GM12878 (cell line): ENCODE measurements at regions not wholly inside any gene's neighbourhood (a gene's known extent, or its start where the extent isn't known, plus 50 kb on each side); places are given as distances from the start of the nearest gene placed in this dataset.
A peak's percentile ranks its signal among the peaks of the same experiment; 100 is the strongest.

Source experiments
- BACH1 ChIP-seq: fragments of 450-650 bp; IDR thresholded peaks from 2 replicates; pipeline ENCODE4 v1.6.1; 2017; ENCODE audit warnings: mild to moderate bottlenecking, borderline replicate concordance
- CBX3 ChIP-seq: fragments of 200-600 bp; sonication (generic); IDR thresholded peaks from 2 replicates; pipeline ENCODE4 v1.6.1; 2016; ENCODE audit warnings: low read depth, borderline replicate concordance
- EGR1 ChIP-seq, 2 experiments: IDR thresholded peaks; 1 replicate in 1 of 2; 2 replicates in 1 of 2; pipeline ENCODE4 v1.6.1; 2011 to 2012; ENCODE audit warnings: low read depth in 2 of 2, low read length in 2 of 2, borderline replicate concordance in 1 of 2, mild to moderate bottlenecking in 1 of 2, moderate library complexity in 1 of 2
- GABPA ChIP-seq: IDR thresholded peaks from 2 replicates; pipeline ENCODE4 v1.6.1; 2014; ENCODE audit warnings: antibody characterized with exemption, low read depth, mild to moderate bottlenecking, inconsistent platforms
- KAT2A ChIP-seq: conservative IDR thresholded peaks from 2 replicates; pipeline ENCODE4 v1.6.1; 2011; ENCODE audit warnings: low read depth, low read length; ENCODE audit not compliant: control insufficient read depth
- KDM1A ChIP-seq: fragments of 200-600 bp; sonication (generic); IDR thresholded peaks from 2 replicates; pipeline ENCODE4 v1.6.1; 2016; ENCODE audit warnings: borderline replicate concordance
- KLF5 ChIP-seq: fragments of 450-650 bp; IDR thresholded peaks from 2 replicates; pipeline ENCODE4 v1.6.1; 2014; ENCODE audit warnings: mild to moderate bottlenecking; ENCODE audit not compliant: partially characterized antibody
- MYB ChIP-seq: fragments of 150-350 bp; IDR thresholded peaks from 2 replicates; pipeline ENCODE4 v1.6.1; 2014; ENCODE audit warnings: mild to moderate bottlenecking, low read depth, low read length, borderline replicate concordance
- NFYA ChIP-seq: IDR thresholded peaks from 2 replicates; pipeline ENCODE4 v1.6.1; 2011; ENCODE audit warnings: low read depth, mild to moderate bottlenecking, low read length, improper control_type of control experiment, borderline replicate concordance
- NR2F1 ChIP-seq: fragments of 450-650 bp; conservative IDR thresholded peaks from 2 replicates; pipeline ENCODE4 v1.6.1; 2017; ENCODE audit warnings: mild to moderate bottlenecking
- NRF1 ChIP-seq: conservative IDR thresholded peaks from 2 replicates; pipeline ENCODE4 v1.6.1; 2011; ENCODE audit warnings: mild to moderate bottlenecking, low read depth, low read length, improper control_type of control experiment
- RB1 ChIP-seq: fragments of 450-650 bp; formaldehyde crosslinking; IDR thresholded peaks from 2 replicates; pipeline ENCODE4 v1.6.1; 2017; ENCODE audit warnings: mild to moderate bottlenecking, borderline replicate concordance
- SMARCA5 ChIP-seq: fragments of 450-650 bp; IDR thresholded peaks from 2 replicates; pipeline ENCODE4 v1.6.1; 2017; ENCODE audit warnings: mild to moderate bottlenecking
- STAT3 ChIP-seq: IDR thresholded peaks from 2 replicates; pipeline ENCODE4 v1.6.1; 2011; ENCODE audit warnings: low read depth, low read length, improper control_type of control experiment
- TCF7 ChIP-seq: IDR thresholded peaks from 2 replicates; pipeline ENCODE4 v1.6.1; 2014; ENCODE audit warnings: antibody characterized with exemption, borderline replicate concordance
- YBX1 ChIP-seq: fragments of 450-650 bp; IDR thresholded peaks from 2 replicates; pipeline ENCODE4 v1.6.1; 2016; ENCODE audit warnings: antibody characterized with exemption
- YY1 ChIP-seq: IDR thresholded peaks from 2 replicates; pipeline ENCODE4 v1.6.1; 2011; ENCODE audit warnings: low read depth, mild to moderate bottlenecking, low read length
- ZSCAN29 ChIP-seq: fragments of 450-650 bp; IDR thresholded peaks from 2 replicates; pipeline ENCODE4 v1.6.1; 2017; ENCODE audit warnings: mild to moderate bottlenecking, moderate library complexity
- TF ChIP-seq, protein P1 (sequence below): fragments of 450-650 bp; IDR thresholded peaks from 2 replicates; pipeline ENCODE4 v1.6.1; 2014; ENCODE audit warnings: mild to moderate bottlenecking
- TF ChIP-seq, protein P2 (sequence below): fragments of 450-650 bp; formaldehyde crosslinking; IDR thresholded peaks from 2 replicates; pipeline ENCODE4 v1.4.0; 2022; ENCODE audit warnings: mild to moderate bottlenecking, moderate library complexity
- TF ChIP-seq, protein P3 (sequence below): fragments of 450-650 bp; IDR thresholded peaks from 2 replicates; pipeline ENCODE4 v1.6.1; 2017; ENCODE audit warnings: low read depth, mild to moderate bottlenecking, moderate library complexity
- TF ChIP-seq, protein P4 (sequence below): IDR thresholded peaks from 2 replicates; pipeline ENCODE4 v1.6.1; 2011; ENCODE audit warnings: mild to moderate bottlenecking, low read depth, low read length, moderate library complexity; ENCODE audit not compliant: insufficient replicate concordance

DNA sequence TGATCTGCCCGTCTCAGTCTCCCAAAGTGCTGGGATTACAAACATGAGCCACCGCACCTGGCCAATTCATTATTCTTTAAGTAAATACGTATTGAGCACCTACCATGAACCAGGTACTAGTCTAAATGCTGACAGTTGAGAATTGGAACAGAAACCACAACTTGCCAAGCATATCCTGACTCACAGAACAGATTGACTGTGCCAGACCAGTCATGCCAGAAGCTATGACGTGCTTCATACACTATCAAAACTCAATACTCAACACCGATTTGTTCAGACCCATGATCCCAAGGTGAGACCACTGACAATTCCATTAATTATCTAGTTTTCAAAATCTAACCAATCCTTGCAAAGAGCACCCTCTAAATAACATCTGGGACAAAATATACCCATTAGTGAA is 148.6 kb downstream of the B3GNT2 start (continued):
- no peak for TF ChIP-seq YY1
- TF ChIP-seq STAT3, result no peak
- TF ChIP-seq SMARCA5, result no peak
- no peak for TF ChIP-seq KAT2A
- no peak for TF ChIP-seq MYB
- TF ChIP-seq TCF7, result no peak
- no peak for TF ChIP-seq KDM1A
- TF ChIP-seq NRF1, result no peak
- no peak for TF ChIP-seq CBX3
- no peak for TF ChIP-seq GABPA
- no peak for TF ChIP-seq KLF5
- no peak for TF ChIP-seq BACH1
- TF ChIP-seq NFYA, result no peak
- TF ChIP-seq NR2F1, result peak; percentile 24; the same call in 1 of the 2 replicates
- no peak for TF ChIP-seq ZSCAN29
- TF ChIP-seq, protein P1, sequence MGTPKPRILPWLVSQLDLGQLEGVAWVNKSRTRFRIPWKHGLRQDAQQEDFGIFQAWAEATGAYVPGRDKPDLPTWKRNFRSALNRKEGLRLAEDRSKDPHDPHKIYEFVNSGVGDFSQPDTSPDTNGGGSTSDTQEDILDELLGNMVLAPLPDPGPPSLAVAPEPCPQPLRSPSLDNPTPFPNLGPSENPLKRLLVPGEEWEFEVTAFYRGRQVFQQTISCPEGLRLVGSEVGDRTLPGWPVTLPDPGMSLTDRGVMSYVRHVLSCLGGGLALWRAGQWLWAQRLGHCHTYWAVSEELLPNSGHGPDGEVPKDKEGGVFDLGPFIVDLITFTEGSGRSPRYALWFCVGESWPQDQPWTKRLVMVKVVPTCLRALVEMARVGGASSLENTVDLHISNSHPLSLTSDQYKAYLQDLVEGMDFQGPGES, result no peak
- no peak for TF ChIP-seq YBX1
- TF ChIP-seq, protein P2, sequence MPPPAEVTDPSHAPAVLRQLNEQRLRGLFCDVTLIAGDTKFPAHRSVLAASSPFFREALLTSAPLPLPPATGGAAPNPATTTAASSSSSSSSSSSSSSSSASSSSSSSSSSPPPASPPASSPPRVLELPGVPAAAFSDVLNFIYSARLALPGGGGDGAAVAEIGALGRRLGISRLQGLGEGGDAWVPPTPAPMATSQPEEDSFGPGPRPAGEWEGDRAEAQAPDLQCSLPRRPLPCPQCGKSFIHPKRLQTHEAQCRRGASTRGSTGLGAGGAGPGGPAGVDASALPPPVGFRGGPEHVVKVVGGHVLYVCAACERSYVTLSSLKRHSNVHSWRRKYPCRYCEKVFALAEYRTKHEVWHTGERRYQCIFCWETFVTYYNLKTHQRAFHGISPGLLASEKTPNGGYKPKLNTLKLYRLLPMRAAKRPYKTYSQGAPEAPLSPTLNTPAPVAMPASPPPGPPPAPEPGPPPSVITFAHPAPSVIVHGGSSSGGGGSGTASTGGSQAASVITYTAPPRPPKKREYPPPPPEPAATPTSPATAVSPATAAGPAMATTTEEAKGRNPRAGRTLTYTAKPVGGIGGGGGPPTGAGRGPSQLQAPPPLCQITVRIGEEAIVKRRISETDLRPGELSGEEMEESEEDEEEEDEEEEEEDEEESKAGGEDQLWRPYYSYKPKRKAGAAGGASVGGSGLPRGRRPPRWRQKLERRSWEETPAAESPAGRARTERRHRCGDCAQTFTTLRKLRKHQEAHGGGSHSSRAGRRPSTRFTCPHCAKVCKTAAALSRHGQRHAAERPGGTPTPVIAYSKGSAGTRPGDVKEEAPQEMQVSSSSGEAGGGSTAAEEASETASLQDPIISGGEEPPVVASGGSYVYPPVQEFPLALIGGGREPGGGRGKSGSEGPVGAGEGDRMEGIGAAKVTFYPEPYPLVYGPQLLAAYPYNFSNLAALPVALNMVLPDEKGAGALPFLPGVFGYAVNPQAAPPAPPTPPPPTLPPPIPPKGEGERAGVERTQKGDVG, result no peak
- TF ChIP-seq EGR1 (IDR thresholded peaks at IDR 0.05; ENCODE audit: borderline replicate concordance in 1 of 2, low read depth in 2 of 2, low read length in 2 of 2), result no peak
- TF ChIP-seq, protein P3, sequence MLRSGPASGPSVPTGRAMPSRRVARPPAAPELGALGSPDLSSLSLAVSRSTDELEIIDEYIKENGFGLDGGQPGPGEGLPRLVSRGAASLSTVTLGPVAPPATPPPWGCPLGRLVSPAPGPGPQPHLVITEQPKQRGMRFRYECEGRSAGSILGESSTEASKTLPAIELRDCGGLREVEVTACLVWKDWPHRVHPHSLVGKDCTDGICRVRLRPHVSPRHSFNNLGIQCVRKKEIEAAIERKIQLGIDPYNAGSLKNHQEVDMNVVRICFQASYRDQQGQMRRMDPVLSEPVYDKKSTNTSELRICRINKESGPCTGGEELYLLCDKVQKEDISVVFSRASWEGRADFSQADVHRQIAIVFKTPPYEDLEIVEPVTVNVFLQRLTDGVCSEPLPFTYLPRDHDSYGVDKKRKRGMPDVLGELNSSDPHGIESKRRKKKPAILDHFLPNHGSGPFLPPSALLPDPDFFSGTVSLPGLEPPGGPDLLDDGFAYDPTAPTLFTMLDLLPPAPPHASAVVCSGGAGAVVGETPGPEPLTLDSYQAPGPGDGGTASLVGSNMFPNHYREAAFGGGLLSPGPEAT, result peak; percentile 47; the same call in 1 of the 2 replicates
- TF ChIP-seq, protein P4, sequence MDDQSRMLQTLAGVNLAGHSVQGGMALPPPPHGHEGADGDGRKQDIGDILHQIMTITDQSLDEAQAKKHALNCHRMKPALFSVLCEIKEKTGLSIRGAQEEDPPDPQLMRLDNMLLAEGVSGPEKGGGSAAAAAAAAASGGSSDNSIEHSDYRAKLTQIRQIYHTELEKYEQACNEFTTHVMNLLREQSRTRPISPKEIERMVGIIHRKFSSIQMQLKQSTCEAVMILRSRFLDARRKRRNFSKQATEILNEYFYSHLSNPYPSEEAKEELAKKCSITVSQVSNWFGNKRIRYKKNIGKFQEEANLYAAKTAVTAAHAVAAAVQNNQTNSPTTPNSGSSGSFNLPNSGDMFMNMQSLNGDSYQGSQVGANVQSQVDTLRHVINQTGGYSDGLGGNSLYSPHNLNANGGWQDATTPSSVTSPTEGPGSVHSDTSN, result no peak
- no peak for TF ChIP-seq RB1
